ENCODE measurements at regions not wholly inside any gene's neighbourhood (a gene's known extent, or its start where the extent isn't known, plus 50 kb on each side); places are given as distances from the start of the nearest gene placed in this dataset.
A peak's percentile ranks its signal among the peaks of the same experiment; 100 is the strongest.

DNA sequence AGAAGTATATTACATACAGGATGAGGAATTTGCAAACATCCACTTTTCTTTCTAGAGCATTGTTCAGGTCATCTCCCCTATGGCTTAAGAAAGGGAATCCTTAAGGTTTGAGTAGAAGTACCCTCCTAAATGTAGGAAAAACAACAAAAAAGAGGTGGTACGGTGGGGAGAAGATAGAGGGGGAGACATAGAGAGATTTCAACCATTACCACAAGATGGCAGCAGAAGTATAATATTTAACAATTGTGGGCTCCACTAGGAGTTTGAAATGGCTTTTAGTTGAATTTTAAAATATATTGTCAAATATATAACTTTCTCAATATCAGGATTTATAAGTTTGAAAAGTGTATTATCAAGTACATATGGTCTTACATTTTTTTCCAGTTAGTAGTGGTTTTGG is 72.7 kb upstream of the PRKG1 start:
- Histone ChIP-seq H3K27ac (replicated peaks) (no peak overlapping the region), H3K4me3 (replicated peaks; ENCODE audit: insufficient read depth, low read length) (no peak overlapping the region), H3K27me3 (ENCODE audit: insufficient read depth, poor library complexity, severe bottlenecking) (no peaks in the 10 kb centered on the region)
- no peak for DNase-seq (ENCODE audit: low read depth in 1 of 2, low spot score in 1 of 2)
- TF ChIP-seq, protein P1, sequence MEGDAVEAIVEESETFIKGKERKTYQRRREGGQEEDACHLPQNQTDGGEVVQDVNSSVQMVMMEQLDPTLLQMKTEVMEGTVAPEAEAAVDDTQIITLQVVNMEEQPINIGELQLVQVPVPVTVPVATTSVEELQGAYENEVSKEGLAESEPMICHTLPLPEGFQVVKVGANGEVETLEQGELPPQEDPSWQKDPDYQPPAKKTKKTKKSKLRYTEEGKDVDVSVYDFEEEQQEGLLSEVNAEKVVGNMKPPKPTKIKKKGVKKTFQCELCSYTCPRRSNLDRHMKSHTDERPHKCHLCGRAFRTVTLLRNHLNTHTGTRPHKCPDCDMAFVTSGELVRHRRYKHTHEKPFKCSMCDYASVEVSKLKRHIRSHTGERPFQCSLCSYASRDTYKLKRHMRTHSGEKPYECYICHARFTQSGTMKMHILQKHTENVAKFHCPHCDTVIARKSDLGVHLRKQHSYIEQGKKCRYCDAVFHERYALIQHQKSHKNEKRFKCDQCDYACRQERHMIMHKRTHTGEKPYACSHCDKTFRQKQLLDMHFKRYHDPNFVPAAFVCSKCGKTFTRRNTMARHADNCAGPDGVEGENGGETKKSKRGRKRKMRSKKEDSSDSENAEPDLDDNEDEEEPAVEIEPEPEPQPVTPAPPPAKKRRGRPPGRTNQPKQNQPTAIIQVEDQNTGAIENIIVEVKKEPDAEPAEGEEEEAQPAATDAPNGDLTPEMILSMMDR (IDR thresholded peaks at IDR 0.05; ENCODE audit: insufficient read depth, low read length), result peak; percentile 5
- TF ChIP-seq, protein P2, sequence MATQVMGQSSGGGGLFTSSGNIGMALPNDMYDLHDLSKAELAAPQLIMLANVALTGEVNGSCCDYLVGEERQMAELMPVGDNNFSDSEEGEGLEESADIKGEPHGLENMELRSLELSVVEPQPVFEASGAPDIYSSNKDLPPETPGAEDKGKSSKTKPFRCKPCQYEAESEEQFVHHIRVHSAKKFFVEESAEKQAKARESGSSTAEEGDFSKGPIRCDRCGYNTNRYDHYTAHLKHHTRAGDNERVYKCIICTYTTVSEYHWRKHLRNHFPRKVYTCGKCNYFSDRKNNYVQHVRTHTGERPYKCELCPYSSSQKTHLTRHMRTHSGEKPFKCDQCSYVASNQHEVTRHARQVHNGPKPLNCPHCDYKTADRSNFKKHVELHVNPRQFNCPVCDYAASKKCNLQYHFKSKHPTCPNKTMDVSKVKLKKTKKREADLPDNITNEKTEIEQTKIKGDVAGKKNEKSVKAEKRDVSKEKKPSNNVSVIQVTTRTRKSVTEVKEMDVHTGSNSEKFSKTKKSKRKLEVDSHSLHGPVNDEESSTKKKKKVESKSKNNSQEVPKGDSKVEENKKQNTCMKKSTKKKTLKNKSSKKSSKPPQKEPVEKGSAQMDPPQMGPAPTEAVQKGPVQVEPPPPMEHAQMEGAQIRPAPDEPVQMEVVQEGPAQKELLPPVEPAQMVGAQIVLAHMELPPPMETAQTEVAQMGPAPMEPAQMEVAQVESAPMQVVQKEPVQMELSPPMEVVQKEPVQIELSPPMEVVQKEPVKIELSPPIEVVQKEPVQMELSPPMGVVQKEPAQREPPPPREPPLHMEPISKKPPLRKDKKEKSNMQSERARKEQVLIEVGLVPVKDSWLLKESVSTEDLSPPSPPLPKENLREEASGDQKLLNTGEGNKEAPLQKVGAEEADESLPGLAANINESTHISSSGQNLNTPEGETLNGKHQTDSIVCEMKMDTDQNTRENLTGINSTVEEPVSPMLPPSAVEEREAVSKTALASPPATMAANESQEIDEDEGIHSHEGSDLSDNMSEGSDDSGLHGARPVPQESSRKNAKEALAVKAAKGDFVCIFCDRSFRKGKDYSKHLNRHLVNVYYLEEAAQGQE (IDR thresholded peaks at IDR 0.05; ENCODE audit: insufficient replicate concordance, low read depth), result no peak

DNA sequence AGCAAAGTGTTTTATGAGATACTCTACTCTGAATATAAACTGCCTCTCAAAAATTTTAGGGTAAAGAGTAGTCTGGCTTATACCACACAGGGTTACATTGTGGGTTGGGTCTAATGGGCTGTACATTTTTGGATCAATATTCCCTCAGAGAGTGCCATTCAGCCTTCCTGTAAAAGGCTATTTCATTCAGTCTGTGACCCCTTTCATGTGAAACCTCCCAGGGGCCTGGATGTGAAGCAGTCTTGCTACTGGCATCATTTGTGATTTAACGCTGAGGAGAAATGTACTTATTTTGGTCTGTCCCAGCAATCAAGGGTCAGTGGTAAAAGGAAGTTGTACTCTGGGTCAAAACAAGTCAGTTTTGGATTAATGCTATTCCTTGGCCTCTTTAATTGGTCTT is 71.8 kb upstream of the PRKG1 start:
- TF ChIP-seq SPI1 (IDR thresholded peaks at IDR 0.05; ENCODE audit: borderline replicate concordance, low read depth) (no peak), POLR2AphosphoS5 (IDR thresholded peaks at IDR 0.05; ENCODE audit: low read depth) (no peak), GABPA (IDR thresholded peaks at IDR 0.05; ENCODE audit: low read depth) (no peak)
- TF ChIP-seq, protein P2 (IDR thresholded peaks at IDR 0.05; ENCODE audit: insufficient replicate concordance, low read depth), result no peak
- TF ChIP-seq, protein P1 (IDR thresholded peaks at IDR 0.05; ENCODE audit: insufficient read depth, low read length), result no peak
- H3K4me3 ChIP-seq (replicated peaks; ENCODE audit: insufficient read depth, low read length), result no peak overlapping the region
- no peaks in the 10 kb centered on the region for H3K27me3 ChIP-seq (ENCODE audit: insufficient read depth, poor library complexity, severe bottlenecking)
- DNase-seq (ENCODE audit: low read depth in 1 of 2, low spot score in 1 of 2), result no peak
- no peak overlapping the region for H3K27ac ChIP-seq (replicated peaks)

DNA sequence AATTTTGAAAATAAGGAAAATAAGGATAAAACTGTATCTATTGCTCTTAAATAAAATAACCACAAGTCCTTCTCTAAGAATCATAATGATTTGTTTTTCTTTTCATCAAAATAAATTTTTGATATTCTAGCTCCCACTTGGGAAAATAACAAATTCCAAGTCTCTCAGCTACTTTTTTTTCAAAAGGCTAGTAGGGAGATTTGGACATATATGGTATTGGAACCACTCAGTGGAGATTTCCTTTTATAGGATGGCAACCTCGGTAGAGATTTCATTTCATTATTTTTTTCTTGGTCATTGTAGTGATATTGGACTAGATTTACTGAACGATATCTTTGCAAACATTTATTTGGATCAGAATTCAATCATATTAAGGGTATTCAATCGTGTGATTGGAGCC is 69.5 kb upstream of the PRKG1 start:
- no peaks in the 10 kb centered on the region for H3K27me3 ChIP-seq (ENCODE audit: insufficient read depth, poor library complexity, severe bottlenecking)
- TF ChIP-seq SPI1 (IDR thresholded peaks at IDR 0.05; ENCODE audit: borderline replicate concordance, low read depth), result no peak
- no peak for TF ChIP-seq GABPA (IDR thresholded peaks at IDR 0.05; ENCODE audit: low read depth)
- TF ChIP-seq, protein P2 (IDR thresholded peaks at IDR 0.05; ENCODE audit: insufficient replicate concordance, low read depth), result no peak
- TF ChIP-seq, protein P1 (IDR thresholded peaks at IDR 0.05; ENCODE audit: insufficient read depth, low read length), result no peak
- no peak for TF ChIP-seq POLR2AphosphoS5 (IDR thresholded peaks at IDR 0.05; ENCODE audit: low read depth)
- H3K4me3 ChIP-seq (replicated peaks; ENCODE audit: insufficient read depth, low read length), result no peak overlapping the region
- H3K27ac ChIP-seq (replicated peaks), result no peak overlapping the region
- no peak for DNase-seq (ENCODE audit: low read depth in 1 of 2, low spot score in 1 of 2)
